GM19035 (cell line): ENCODE measurements at regions not wholly inside any gene's neighbourhood (a gene's known extent, or its start where the extent isn't known, plus 50 kb on each side); places are given as distances from the start of the nearest gene placed in this dataset.
"Not testable (repeated sequence)": the region's sequence is repeated elsewhere in the genome, so short reads cannot be mapped to it uniquely, and the experiment has no call there.

Experiments used
- ATAC-seq: cut with Tn5 transposase; IDR thresholded peaks from one replicate; pipeline ENCODE4 v1.9.1; 2021; ENCODE audit not compliant: unreplicated experiment

DNA sequence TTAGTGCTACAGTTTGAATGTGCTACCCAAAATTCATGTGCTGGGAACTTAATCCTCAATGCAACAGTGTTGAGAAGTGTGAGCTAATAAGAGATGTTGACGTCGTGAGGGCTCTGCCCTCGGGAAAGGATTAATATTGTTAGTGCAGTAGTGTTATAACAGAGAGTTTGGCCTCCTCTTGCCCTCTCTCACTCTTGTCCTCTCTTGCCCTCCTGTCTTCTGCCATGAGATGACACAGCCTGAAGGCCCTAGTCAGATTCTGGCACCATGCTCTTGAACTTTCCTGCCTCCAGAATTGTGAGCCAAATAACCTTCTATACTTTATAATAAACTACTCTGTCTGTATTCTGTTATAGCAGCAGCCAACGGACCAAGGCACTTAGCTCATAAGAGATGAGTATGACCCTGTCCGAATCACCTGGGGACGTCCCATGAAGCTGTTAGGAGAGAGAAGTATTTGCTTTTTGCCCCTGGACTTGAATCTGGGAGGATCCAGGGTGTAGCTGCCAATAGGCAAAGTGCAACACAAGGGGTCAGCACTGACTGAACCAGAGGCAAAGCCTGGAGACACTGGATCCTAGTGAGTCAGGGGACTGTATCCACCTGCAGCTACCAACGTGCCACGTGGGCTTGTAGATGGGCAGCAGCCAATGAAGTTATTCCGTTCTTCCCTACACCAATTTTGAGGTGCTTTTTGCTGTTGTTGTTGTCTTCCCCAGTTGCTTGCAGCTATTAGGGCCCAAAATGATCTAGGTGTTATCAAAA lies 233.7 kb downstream of the THBS2 start:
- ATAC-seq: no peak

DNA sequence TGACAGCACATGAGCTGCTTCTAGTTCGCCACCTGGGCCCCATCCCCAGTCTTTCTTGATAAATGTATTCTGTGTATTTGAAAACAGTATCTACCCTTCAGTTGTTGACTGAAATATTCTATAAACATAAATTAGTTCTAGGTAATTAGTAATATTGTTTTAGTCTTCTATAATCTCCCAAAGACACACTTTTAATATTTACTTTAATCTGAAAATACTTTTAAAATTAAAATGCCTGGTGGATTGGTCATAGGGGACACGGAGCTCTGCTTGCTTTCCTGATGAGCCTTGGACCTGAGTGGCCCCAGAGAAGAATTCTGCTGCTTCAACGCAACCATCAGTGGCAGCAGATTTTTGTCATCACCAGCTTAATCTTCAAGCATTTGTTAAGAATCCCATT lies 234.5 kb downstream of the THBS2 start:
- ATAC-seq: no peak

DNA sequence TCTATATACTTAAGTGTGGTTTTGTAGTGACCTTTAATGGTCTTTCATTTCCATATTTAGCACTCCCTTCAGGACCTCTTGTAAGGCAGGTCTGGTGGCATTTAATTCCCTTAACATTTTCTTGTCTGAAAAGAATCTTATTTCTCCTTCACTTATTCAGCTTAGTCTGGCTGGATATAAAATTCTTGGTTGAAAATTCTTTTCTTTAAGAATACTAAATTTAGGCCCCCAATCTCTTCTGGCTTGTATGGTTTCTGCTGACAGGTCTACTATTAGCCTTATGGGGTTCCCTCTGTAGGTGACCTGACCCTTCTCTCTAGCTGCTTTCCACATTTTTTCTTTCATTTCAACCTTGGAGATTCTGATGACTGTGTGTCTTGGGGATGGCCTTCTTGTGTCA lies 236.9 kb downstream of the THBS2 start:
- ATAC-seq: no peak

DNA sequence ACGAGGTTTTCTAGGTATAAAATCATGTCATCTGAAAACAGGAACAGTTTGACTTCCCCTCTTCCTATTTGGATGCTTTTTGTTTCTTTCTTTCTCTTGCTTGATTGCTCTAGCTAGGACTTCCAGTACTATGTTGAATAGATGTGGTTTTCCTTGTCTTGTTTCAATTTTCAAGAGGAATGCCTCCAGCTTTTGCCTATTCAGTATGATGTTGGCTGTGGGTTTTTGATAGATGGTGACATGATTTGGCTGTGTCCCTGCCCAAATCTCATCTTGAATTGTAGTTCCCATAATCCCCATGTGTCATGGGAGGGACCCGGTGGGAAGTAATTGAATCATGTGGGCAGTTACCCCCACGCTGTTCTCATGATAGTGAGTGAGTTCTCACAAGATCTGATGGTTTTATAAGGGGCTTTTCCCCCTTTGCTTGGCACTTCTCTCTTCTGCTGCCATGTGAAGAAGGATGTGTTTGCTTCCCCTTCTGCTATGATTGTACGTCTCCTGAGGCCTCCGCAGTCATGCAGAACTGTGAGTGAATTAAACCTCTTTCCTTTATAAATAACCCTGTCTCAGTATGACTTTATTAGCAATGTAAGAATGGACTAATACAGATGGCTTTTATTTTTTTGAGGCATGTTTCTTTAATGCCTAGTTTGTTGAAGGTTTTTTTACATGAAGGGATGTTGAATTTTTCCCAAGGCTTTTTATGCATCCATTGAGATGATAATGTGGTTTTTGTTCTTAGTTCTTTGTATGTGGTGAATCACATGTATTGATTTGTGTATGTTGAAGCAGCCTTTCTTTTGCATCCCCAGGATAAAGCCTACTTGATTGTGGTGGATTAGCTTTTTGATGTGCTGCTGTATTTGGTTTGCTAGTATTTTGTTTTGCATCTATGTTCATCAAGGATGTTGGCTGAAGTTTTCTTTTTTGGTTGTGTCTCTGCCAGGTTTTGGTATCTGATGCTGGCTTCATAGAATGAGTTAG lies 239.1 kb downstream of the THBS2 start:
- no peak for ATAC-seq

DNA sequence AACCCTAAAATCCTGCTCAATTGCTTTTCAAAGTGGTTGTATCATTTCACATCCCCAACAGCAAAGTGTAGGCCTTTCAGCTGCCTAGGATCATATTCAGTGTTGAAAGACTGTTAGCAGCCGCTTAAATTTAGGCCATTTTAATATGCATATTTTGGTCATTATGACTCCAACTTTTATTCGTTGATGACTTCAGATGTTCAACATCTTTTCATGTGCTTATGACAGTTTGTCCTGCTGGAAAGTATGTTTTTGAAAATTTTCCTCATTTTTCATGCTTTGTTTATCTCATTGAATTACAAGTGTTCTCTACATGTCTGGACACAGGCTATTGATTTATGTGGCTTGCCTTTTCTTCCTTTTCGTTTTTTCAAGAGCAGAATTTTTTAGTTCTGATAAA lies 244.0 kb downstream of the THBS2 start:
- no peak for ATAC-seq

DNA sequence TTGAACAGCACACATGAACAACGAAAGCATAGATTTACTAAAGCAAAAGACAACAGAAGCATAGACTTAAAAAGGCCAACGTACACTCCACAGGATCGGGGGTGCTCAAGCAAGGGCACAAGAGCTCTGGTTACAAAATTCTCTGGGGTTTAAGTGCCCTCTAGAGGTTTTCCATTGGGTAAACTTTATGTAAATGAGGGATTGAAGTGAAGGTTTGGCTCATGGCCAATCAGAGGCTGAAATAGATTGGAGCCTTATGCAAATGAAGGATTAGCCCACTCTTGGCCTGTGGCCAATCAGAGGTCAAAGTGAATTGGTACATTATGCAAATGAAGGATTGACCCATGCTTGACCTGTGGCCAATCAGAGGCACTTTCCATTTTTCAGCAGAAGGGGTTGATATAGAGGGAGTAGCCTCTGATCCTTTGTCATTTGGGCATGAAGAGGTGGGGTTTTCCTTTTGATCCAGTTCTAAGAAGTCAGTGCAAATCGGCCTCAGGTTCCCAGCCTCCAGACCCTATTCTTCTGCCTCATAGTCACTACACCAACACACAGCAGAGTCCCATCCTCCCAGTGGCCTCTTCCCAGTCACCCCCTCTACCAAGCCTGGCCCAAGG lies 244.9 kb downstream of the THBS2 start:
- ATAC-seq: no peak

DNA sequence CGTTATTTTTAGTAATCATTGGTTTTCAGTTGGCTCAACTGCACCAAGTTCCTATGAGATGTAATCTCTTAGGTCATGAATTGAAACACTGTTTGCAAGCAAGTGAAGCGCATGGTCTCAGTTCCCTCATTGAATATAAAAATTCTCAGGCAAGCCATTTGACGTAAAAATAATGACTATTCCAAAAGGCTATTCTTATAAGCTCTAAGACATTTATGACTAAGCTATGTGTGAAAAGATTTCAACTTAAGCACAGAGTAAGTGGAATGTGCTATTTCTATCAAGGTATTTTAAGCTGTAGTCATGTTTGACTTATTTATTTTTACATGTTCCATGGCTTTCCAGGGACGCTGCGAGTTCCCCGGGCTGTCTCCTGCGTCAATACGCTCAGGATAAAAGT lies 248.5 kb downstream of the THBS2 start:
- no peak for ATAC-seq

DNA sequence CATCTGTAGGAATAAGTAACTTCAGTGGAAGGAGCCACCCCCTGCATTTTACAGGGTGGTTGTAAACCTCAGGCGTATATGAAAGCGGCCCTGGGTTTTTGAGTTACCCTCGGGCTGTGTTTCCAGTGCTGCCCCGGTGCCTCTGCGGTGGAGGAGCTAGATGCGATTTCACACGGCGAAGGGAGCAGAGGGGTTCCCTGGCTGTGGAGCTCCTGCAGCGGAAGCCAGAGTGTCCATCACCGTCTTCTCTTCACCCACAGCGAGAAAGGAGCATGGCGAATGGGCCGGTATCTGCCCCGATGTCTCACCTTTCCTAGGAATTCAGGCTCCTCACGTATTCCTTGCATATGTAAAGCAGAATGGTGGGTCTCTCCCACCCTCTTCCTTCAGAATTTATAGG lies 253.6 kb downstream of the THBS2 start:
- no peak for ATAC-seq

DNA sequence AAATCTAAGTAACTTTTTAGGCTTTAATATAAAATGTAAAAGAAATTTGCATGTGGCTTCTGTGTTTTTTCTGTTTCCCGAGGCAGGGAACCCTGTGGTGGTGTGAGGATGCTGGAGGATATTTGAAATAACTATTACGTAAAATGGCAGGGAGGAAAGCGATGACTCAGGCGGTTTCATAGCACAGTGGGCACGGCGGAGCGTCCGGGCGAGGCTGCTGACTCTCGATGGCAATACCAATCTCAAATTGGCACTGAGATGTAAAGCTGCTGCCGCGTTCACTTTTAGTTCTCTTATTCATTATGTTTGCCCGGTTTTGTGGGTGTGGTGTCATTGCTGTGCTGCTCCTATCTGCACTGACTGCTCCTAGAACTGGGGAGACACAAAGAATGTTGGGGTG lies 254.3 kb downstream of the THBS2 start:
- no peak for ATAC-seq

DNA sequence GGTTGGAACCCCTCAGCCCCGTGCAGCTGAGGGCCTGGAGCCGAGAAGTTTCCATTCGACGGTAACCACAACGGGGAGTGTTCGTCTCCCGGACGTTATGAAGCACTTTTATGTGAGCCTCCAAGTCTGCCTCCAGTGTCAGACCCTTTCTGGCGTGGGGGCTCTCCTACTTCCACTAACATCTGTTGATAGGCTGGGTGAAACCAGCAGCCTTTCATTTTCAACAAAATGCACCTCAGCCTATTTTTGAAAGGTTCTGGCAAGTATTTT lies 257.4 kb downstream of the THBS2 start:
- no peak for ATAC-seq

DNA sequence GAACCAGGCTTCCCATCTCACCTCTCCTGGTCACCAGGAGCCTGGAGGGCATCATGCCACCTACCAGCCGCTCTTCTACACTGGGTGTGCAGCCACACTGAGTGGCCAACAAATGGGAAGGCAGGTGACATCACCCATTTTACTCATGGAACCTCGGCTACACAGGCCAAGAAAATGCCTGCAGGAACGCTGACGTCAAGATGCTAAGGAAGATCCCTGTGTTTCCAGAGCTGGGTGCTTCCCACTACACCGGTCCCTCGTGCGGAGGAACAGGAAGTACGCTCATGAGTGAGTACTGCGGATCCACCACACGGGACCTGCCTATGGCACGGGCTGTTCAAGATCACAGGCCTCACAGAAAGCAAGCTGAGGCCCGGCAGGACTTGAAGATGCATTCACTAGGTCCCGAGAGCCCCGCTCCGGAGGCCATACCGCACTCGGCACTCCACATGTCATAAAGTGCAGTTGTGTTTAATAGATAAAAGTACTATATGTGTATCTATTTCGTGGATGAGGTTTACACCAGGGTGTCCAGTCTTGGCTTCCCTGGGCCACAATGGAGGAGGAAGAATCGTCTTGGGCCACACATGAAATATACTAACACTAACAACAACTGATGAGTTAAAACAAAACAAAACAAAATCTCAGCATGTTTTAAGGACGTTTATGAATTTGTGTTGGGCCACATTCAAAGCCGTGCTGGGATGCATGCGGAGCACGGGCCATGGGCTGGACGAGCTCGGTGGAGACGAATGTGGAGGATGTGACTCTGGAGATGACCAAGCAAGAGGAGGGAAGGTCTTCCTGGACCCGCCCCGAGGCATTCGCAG lies 257.9 kb downstream of the THBS2 start:
- no peak for ATAC-seq

DNA sequence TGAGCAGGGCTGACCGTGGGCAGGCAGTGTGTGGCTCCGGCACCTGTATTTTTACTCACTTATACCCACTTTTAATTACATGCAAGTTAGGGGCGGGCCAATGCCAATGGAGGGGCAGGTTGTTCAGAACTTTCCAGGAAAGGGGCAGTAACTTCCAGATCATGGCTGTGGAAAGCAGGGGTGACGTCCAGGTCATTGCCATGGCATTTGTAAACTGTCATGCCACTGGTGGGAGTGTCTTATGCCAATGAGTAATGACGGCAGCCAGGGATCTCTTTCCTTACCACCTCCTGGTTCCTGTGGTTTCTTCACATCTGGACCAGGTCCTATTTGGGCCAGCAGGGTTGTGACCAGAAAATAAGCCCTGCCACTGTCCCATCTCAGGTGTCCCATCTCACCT lies 258.7 kb downstream of the THBS2 start:
- no peak for ATAC-seq

DNA sequence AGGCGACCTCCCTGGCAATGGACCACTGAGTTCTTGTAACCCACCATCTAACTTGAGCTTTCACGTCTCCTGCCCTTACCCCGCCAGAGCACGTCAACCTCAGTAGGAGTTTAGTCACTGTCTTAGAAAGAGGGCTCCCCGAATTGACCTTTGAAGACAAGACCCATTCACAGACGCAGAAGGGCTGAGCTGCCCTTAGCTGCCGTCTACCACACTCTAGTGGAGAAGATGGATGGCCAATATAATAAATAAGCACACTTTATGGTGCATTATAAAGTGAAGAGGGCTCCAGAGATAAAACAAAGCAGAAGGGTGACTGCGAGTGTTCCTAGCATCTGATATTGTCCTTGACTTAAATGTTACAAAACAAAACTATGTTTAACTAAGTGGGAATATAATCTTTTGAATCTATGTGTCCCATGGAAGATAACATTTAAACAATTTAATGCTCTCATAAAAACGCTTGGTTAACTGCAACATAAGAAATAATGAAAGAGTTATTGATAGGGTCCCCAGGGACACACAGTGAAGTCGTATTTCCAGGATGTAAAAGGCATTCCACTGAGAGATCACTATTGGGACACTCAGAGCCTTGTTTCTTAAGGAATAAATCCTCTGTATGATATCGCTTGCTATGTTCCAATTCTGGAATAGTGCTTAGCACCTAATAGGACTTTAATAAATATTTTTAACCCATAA lies 261.1 kb downstream of the THBS2 start:
- ATAC-seq: no peak

DNA sequence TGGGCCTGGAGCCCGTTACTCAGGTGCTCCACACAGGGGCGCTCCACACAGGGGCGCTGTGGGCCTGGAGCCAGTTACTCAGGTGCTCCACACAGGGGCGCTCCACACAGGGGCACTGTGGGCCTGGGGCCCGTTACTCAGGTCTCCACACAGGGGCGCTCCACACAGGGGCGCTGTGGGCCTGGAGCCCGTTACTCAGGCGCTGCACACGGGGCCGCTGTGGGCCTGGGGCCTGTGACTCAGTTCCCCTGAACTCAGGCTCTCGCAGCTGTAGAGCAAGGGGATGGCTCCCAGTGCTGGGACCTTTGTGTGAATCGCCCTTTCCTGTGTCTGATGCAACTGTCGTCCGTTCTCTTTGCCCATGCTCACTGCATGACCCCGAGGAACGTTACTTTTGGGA lies 262.0 kb downstream of the THBS2 start:
- not testable (repeated sequence) for ATAC-seq

DNA sequence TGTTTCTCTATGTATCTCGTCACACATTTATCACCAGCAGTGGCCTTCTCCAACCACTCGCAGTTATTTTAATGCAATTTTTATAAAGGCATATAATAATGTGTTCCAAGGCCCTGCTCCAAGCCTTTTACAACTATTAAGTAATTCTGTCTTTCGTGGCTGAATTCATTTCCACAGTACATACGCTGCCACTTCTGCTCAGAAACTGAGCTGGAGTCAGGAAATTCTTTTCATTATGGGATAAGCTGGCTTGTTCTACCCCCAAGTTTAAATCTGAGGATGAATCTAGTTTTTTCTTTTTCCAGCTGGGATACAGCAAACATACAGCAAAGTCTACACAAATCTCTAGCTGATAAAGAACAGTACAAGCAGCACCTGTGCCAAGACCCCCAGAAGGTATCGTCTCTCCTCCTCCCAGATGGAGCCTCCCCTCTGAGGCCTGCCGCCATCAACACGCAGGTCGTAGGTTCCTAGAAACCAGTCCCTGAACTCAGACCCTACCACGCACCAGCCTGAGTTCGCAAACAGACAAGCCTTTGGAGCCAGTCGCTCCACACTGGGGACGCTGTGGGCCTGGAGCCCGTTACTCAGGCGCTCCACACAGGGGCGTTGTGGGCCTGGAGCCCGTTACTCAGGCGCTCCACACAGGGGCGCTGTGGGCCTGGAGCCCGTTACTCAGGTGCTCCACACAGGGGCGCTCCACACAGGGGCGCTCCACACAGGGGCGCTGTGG lies 263.5 kb downstream of the THBS2 start:
- ATAC-seq: no peak

DNA sequence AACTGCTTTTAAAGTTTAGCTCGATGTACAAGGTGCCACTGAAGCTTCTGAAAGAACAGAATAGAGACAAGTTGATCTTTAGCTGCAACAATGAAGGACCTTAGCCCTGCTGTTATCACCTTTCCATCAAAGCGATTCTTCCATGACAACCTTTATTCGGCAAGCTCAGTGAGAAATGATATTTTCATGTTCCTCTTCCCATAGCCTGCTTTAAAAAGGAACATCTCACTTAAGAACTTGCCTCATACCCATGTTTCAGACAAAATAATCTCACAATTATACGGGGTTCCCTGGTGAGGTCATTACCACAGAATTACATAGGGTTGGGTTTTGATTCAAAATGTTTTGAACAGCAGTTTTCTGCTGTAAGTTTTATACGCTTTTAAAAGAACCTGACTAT lies 264.2 kb downstream of the THBS2 start:
- no peak for ATAC-seq

DNA sequence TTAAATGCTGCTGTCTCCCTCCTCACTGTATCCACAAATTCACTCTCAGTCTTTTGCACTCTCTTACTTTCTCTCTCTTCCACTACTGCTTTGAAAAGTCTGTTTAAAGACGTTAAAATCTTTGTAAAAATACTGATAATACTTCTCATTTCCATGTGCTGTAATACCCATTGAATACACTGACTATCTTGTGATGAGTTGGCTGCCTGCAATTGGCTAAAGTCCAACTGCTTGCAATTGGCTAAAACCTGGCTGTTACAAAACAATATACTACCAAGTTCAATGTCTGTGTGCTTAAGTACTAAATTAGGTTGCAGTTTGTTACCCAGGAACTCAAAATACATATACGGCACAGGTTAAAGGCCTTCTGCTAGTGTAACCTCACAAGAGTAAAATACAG lies 264.8 kb downstream of the THBS2 start:
- ATAC-seq: no peak

DNA sequence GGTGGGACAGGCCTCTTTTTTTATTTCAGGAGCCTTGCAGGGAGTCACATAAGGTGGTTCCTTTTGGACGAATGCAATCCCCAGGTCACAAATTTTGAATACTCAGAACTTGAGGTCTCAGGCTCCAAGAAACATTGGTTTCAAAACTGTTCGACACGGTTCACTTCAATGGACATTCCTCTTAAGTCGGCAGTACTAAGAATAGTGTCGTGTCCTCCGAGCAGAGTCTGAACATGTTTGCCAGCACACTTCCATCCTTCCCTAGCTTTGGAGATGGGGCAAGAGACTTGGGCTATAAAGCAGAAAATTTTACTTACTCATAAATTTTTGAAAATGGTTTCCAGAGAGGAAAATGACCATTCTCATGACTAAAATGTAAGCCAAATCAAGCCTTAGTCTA lies 265.4 kb downstream of the THBS2 start:
- ATAC-seq: no peak

DNA sequence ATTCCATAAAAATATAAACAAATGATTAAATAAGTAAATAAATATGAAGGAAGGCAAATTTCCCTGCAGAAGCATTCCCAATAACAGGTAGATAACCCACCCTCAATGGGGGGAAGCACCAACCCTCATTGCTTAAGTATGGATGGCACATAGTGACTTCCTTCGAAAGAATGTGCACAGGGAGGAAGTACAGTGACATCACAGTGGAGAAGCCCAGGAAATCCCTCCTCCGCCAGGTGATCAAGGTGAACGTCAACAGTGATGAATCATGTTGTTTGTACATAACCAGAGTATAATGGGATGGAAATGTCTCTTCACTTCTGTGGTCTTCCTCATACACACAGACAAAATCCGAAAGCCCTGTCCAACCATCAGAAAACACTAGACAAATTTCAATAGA lies 267.9 kb downstream of the THBS2 start:
- no peak for ATAC-seq

DNA sequence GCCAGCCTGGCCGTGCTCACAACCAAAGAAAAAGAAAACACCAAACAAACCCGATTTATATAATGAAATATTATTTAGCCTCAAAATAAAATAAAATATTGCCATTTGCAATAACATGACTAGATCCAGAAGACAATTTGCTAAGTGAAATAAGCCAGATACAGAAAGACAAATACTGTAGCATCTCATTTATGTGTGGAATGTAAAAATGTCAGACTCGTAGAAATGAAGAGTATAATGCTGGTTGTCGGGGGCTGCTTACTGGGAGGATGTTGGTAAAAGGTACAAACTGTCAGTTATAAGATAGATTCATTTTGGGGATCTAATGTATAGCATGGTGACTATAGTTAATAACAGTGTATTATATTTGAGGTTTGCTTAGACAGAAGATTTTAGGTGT lies 269.7 kb downstream of the THBS2 start:
- no peak for ATAC-seq
